NCI-H2081 (cell line): ENCODE measurements at regions not wholly inside any gene's neighbourhood (a gene's known extent, or its start where the extent isn't known, plus 50 kb on each side); places are given as distances from the start of the nearest gene placed in this dataset.

Experiments
- DNase-seq, 2 experiments: peaks; one replicate each; lab custom pipeline; 2025; lab: John Stamatoyannopoulos, UW

DNA sequence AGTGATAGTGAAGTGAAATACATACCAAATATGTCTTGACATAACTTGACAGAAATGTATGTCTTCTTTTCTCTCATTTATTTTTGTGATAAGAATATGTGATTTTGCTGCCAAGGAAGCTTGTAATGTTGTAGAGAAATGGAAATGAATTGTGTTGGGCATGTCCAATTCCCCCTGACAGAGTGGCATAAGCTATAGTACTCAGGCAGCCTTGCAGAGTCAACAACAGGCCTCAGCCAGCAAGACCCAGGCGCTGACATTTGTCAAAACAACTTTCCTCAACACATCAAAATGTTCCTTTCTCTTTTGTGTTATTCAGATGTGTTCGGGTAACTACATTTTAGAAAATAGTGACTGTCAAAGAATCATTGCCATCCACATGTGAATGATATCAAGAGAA, 538.1 kb upstream of the ATP11B start:
- DNase-seq, result no peak

DNA sequence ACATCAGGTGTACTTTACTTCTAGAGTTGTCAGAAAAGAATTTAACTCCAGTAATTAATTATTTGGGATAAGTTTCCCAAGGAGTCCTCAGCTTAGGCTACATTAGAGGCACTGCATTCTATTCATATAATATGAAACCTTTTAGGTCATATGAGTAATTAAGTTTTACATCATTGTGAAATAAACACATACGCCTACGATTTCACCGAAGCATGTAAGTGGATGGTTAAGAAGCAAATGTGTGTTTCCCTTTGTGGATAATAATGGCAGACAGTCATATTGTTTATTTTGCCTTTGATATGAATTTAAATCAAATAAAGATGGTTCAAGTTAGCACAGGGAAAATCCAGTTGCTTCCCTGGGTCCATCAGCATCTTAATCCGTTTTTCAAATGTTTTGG, 535.9 kb upstream of the ATP11B start:
- no peak for DNase-seq

DNA sequence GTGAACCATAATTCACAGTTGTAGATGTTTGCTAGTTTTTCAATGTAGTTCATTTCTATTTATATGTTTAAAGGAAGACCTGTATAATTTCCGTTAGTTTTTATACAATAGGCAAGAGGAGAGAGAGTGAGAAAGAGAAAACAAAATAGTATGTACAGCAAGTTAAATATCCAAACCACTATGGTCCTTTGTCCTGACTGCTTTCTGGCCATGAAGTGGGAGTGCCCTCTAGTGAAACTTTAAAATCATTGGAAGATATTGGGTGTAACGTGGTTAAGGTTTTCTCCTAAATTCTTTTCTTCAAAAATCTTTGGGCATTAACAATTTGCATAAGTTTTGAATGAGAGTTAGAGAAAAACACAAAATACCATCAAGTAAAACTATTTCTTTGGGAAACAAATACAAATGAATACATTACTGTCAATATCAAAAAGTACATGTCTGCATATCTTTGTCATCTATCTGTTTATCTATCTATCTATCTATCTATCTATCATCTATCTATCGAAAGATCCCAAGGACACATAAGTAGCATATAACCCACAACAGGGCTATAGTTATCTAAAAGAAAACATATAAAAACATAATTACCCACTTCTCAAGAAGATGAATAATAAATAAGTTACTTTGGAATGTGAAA, 534.6 kb upstream of the ATP11B start:
- DNase-seq, result peak; percentile 81 to 82

DNA sequence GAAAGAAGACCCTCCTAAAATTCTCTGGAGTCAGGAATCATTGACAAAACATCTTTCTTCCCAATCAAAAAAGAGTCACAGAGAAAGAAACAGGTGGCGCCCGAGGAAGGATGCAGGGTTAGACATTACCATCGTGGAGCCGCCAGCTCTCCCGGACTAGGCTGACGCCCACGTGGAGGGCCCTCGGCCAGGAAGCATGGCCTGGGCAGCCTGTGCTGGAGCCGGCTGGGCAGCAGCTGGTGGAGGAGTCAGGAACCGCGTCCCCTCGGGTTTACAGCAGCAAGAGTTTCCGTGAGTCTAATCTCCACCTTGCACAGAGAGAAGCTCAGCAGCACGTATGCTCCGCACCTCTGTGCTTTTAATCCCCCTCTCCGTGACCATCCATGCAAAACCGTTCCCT, 533.7 kb upstream of the ATP11B start:
- DNase-seq, result no peak

DNA sequence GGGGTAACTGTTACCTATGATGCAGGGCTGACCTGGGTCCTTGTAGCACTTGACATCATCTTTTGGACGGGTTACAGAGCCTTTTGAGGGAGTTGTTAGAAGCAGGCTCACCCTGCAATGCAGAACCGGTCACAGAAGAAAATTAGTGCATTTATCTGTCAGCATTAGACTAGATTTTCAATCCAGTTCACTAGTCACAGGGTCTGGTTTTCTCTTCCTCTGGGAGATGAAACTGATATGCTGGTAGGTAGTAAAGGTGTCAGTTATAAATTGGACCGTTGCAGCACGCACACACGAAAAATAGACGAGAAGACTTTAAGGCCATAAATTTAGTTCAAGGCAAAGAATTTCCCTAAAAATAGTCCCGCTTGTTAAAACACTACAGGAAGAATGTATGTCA, 532.3 kb upstream of the ATP11B start:
- no peak for DNase-seq

DNA sequence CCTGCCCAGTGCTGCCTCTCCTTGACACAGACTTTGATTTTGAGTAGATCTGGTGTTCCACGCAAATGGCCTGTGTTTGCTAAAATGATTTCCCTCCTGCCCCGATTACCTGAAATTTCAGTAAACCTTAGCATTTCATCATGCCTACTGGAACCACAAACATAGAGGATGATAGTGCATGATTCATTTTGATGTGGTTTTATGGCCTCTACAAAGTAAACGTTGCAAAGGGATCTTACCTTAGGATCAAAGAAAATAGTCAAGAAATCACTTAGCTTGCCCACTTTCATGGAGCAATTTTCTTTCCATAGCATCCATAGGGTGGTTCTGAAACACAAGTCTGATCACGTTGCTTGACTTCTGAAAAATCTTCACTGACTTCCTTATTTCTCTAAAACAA, 524.6 kb upstream of the ATP11B start:
- DNase-seq, result no peak

DNA sequence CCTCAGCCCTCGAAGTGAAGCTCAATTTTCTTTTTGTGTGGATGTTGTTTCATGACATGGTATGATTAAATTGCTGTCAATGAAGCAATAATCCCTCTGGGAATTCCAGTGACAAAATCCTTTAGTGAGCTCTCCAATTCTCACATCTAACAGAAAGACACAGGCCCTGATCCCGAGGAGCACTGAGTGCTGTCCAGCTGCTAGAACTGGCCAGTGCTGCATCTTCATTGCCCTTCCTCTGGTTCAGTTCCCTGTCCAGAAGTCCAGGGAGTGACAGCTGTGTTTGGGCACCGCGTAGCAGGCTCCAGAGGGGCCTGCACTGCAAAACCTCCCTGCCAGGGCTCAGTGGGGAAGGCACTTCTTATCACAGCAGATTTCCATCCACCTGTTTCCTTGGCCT, 516.8 kb upstream of the ATP11B start:
- DNase-seq, result no peak

DNA sequence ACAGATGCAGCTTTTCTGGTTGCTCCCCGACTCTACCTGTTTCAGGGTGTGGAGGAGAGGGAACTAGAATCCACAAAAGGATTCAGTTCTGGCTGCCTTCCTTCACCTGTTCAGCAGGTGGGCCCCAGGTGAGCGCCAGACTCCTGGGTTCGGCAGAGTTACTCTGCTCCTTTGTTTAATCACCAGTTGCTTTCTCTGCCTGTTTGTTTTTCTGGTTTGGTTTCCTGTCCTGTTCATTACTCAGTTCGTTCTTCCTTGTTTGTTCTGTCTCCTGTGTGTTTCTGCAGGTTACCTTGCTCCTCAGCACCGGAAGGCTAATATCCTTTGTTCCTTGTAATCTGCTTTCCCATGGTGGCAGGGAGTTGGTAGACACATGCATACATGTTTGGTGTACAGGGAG, 508.5 kb upstream of the ATP11B start:
- DNase-seq, result peak; percentile 94 to 99

DNA sequence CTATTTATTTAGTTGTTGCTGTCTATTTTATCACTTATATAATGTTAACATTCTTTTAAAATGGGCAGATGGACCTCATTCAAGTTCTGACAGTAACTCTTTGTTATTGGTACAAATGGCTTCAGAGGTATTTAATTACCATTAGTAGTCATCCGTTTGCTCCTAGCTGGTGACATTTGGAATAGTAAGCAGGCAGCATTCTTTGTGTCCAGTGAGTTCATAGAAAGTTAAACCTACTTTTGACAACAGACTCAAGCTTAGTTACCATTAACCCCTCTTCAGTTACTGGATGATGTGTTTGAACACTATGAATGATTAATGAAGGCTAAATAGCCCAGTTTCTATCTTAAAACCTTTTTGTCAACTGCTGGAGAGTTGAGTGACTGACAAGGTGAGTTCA, 500.7 kb upstream of the ATP11B start:
- no peak for DNase-seq

DNA sequence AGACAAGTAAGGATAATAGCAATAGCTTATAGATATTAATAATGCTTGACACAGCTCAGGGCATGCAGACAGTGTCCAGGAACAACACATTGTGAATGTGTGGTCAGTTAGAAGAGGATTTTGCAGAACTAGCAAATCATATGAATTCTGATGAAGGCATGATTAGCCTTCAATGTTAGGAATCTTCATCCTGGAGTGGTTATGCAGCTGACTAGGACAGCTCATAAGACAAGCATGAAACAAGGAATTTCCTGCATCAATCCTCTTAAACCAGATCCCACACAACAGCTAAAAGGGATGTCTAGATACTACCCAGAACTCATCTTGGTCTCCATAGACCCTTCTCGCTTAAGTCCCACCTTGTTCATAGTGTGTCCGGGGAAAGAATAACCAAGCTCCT, 499.0 kb upstream of the ATP11B start:
- no peak for DNase-seq

DNA sequence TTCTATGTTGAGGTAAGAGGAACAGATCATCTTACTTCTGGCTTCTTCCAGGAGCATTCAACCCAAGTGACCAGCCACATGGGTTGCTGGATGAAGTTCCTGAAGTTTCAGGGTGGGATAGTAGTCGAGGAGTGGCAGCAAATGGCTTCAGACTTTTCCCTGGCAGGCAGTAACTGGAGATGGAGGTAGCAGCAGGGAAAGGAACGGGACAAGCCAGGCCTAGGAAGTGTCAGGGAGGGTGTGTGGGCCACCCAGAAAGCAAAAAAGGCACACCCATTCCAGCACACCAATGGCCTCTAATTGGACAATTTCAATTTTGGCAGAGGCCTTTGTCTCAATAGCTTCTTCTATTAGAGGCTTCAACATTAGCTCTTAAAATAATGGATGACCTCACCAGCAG, 498.6 kb upstream of the ATP11B start:
- no peak for DNase-seq

DNA sequence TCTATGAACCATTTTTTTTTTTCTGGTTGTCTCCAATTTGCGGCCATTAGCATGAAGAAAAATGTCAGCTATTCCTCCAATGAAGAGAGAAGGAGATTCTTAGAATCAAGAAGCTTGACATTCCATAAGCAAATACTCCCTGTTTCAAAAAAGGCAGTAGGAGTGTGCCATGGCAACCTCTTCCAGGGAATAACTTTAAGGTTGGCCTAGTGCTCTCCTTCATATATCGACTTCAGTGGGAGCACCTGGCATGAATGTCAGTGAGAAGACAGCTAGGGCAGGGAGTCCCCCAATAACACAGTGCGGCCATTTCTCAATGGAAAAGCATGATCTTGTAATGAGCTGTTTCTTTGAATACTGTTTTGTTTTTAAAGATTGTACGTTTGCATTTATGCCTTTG, 493.0 kb upstream of the ATP11B start:
- DNase-seq, result no peak

DNA sequence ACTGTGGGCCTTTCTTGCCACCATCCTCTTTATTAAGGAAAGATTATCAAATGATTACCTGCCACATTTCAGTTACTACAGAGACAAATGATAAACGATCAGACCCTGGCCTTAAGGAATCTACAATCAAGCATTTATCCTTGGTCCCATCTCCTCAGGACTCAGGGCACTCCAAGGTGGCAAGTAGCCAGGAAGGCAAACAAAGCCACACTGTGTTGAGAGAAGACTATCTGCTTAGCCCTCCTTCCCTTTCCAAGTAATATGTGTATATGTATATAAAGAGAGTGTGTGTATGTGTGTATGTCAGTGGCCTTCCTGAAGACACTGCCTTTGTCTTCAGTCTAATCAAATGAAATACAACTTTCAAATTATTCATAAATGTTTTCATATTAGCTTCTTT, 490.1 kb upstream of the ATP11B start:
- peak in 1 of 2 experiments; percentile 22 for DNase-seq

DNA sequence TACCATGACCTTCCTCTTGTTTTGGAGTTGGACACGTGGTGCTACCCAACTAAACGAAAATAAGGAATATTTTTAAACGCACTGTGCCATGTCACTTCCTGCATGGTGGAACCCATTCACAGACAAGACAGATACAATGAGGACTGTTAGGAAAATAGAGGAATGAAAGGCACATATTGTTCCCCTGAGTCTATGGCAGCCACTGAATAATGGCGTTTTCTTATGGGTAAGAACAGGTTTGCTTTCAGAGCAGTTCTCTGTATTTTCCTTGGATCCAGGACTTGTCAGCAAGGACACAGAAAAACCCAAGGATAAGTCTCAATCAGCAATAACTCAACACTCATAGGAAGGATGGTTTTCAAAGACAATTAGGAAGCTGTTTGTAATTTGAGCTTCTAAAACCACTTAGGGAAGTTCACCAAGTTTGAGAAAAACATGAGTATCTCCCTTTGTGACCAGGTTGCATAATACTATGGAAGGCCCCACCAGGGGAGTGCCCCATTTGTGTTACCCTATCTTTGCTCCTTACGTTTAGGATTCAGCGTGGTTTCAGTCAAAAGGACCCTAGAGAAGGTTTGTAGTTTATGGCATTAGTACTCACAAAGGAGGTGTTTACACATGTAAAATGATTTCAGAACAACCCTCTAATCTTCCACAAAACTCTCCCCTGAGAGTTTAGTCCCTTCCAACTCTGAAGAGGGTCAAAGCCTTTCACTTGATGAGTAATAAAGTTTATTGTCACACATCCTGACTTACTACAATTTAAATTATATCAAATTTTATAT, 487.2 kb upstream of the ATP11B start:
- DNase-seq, result no peak

DNA sequence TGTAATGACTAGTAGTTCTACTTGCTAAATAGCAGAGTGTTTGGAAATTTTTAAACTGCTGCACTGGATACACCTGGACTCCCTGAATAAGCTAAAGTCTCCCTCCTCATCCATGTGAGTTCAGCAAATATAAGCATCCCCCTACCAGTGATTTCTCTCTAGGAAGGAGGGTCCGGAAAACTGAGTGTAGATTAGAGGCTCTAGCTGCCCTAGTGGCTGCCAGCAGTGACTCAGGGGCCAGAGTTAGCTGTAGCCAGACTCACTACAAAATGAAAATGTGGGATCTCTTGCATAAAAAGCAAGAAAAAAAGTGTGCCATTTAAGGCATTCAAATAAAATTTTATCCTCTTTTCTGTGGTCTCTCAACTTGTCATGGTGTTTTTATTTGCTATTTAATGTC, 485.0 kb upstream of the ATP11B start:
- no peak for DNase-seq

DNA sequence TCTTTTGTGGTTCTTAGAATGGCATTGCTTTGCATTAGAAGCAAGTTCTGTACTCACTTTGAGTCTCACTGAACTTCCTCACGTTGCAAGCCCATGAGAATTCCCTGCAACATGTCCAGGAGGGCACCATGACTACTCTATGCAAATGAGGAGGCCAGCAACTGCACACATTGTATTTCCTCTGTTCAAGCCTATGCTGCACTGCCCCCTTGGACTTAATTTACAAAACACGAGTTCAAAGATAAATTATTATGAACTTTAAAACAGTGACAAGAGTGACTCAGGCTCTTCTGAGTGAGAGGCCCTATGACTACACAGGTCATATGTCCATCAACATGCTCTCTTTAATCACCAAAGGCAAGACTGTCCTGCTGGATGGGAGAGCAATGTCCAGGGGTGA, 484.2 kb upstream of the ATP11B start:
- no peak for DNase-seq

DNA sequence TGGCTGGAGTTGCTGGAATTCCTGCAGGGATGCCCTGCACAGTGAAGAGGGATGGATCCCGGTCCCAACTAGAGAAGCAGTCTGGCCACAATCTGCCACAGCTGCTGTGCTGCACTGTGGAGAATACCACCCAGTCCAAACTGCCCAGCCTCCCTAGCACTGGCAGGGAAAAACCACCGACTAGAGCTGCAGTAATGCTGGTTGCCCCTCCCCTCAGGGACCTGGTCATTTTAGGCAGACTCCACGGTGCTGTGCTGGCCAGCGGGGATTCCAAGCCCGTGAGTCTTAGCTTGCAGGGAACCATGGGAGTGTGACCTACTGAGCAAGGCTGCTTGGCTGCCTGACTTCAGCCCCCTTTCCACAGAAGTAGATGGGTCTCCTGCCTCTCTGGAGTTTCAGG, 478.0 kb upstream of the ATP11B start:
- no peak for DNase-seq

DNA sequence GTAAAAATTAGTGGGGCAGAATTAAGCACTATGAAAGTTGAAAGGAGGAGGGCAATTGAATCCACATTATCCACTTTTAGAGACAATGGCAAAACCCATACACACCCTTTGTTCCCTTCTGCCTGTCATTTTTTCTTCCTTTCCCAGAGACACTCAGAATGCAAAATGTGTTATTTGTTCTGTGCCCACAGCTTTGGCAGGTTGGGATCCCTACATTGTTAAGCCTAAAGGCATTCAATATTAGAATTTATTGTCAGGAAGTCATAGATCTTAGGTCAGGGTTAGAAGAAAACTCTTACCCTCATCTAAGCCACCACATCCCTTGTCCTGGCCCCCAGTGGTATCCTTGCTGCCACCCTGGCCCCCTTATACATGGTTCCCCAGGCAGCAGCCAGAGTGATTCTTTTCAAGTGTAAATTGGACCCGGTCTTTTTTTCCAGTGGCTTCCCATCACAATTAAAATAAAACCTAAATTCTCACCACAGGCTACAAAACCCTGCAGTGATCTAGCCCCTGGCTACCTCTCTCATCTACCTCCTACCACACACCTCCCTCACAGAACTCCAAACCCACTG, 470.1 kb upstream of the ATP11B start:
- no peak for DNase-seq

DNA sequence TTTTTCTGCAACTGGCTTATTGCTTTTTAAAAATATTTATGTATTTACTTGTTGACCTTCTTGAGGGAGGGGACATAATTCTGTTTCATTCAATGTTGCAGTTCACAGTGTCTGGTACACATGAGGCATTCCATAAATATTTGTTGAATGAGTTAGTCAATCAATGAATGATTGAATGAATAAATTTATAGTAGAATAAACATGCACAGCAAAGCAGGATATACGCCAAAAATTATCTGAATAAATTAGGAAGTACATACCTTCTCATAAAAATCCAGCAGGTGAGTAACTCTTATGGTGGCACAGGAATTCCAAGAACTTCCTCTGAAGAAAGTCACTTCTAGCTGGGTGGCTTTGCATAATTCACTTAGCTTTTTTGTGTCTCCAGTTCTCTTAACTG, 469.4 kb upstream of the ATP11B start:
- DNase-seq, result no peak

DNA sequence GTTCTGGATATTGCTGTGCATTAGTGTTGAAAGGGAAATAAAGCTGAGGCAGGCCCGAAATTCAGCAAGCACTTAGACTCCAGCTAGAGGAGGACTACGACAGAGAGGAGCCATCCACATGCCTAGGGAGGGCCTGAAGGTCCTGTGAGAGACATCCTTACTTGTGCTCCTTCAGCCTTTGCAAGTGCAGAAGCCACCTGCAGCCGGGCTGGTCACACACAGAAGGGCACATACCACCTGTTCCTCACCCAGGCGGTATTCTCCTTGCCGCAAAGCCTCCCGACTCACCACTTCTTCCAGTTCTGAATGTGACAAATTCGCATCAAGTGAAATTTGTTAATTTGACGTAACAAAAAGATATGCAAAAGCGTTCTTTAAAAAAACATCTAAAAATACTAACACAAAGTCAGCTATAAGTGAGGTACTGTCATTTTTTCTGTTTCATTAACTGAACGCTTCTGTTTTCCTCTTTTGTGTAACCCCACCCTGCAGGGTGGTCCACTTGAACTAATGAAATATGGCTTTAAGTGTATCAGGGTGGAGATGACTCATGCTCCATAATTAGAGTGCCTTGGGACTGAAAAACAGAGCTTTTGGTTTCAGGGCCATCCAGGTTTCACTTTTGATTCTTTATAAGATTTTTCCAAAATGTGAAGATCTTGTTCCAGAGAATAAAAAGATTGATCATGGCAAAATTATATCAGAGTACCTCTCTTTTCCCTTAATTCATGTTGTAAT, 467.9 kb upstream of the ATP11B start:
- DNase-seq, result no peak

DNA sequence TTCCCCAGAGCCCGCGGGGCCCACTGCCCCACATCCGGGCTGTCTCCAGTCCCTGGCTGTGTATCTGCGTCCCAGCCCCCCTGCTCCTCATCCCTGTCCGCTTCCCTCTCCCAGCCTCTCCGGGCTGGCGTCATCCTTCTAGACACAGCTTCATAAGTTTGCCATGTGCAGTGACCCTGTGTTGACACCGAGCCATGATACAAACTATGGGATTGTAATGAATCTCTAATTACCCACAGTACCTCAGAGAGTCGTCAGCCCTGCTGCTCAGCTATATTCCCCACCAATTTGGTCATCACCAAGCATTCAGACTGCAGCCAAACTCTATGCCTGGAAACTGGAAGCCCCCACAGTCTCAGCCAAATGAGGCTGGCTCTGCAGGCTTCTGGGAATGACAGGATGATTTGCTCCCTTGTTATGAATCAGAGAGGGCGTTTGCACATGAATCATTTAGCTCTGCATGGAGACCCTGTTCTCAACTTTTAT, 466.1 kb upstream of the ATP11B start:
- no peak for DNase-seq

DNA sequence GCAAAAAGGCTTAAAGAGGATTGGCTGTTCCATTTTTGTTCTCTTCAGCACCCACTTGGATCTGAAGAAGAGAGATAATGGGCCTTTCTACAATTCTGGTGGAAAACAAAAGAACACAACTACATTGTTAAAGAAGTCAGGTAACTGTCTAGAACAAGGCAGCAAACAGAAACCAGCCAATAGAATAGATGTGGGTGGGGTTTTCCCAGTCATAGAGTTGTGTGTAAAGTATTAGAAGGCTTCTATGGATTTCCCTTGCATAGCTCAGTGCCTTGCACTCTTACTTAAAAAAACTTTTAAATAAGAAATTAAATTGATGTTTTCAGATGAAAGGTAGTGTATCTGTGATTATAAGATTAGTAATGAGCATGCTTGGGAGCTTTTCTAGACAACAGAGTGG, 462.7 kb upstream of the ATP11B start:
- DNase-seq, result no peak

DNA sequence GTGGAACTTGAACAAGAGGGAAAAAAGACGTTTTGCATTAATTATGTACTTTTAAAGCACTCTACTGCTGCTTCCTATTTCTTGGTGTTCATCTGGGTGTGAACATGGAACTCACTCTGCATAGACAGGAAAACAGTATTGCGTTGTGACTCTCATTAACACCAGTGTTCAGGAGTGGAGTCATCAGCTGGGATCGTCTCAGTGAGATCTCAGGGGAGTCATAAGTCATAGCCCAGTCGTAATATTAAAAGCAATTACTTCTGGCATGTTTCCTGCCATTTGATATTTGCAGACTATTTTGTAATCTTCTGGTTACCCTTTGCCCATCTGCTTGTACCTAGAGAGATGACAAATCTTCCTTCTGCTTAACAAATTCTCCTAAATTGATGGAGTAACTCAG, 462.0 kb upstream of the ATP11B start:
- no peak for DNase-seq
